HPDE6-E6E7 (cell line): ENCODE measurements at regions not wholly inside any gene's neighbourhood (a gene's known extent, or its start where the extent isn't known, plus 50 kb on each side); places are given as distances from the start of the nearest gene placed in this dataset.

ENCODE experiments used
- DNase-seq: peaks from one replicate; pipeline ENCODE4 v3.0.0; 2011; ENCODE audit warnings: missing footprints; ENCODE audit errors: extremely low spot score

DNA sequence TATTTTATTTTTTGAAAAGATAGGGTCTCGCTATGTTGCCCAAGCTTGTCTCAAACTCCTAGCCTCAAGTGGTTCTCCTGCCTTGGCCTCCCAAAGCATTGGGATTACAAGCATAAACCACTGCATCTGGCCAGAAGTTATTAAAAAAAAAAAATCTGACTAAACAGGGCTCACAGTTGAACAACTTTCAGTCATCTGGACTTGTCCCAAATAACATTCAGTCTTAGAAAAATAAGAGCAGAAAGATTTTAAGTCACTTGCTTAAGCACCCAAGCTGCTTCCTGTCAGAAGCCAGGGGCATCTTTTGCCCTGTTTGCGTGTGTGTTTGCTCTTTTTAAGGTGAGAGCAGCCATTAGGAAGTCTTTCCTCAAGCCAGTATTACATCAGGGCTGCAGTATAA lies 286.8 kb downstream of the LMO4 start:
- no peak for DNase-seq

DNA sequence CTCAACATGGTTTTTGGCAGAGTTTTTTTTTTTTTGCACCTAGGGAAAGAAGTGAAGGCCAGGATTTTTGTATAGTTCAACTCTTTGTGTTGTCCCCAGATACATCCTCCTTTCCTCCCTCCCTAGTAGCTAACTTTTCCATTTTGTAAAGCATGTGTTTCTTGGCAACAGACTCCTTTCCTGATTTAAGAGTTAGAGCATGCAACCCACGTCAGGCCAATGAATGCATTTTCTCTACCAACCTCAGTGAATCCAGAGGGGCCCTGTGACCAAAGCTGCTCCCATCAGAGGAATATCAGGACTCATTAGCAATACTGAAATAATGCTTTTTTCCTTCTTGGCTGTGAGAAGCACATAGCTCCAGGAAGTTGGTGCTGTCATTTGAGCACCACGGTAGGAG lies 287.2 kb downstream of the LMO4 start:
- no peak for DNase-seq

DNA sequence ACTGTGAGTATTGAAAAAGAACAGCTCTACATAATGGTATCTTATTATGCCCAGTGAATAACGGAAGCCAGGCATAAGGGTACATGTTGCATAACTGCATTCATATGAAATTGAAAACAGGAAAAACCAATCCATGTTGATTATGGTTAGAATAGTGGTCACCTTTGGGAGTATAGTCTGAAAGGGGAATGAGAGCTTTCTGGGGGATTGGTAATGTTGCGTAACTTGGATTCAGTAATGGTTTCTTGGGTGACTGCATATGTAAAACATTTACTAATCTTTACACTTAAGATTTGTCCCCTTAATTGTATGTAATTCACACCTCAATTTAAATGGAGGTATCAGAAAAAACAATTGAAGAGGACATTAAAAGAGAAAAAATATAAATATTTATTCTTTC lies 292.1 kb downstream of the LMO4 start:
- no peak for DNase-seq

DNA sequence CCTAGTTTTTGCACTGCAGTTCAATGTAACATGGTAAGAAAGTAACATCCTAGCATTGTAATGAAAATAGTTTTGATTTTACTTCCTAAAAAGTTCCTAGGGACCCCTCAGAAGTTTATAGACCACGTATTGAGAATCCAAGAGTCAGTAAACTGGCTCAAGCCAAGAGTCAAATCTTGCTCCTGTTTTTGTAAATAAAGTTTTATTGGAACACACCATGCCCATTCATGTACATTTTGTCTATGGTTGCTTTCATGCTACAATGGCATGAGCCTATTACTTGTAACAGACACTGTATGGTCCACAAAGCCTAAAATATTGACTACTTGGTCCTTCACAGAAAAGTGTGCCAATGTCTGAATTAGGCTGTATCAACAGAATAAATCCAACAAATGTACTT lies 301.0 kb downstream of the LMO4 start:
- no peak for DNase-seq

DNA sequence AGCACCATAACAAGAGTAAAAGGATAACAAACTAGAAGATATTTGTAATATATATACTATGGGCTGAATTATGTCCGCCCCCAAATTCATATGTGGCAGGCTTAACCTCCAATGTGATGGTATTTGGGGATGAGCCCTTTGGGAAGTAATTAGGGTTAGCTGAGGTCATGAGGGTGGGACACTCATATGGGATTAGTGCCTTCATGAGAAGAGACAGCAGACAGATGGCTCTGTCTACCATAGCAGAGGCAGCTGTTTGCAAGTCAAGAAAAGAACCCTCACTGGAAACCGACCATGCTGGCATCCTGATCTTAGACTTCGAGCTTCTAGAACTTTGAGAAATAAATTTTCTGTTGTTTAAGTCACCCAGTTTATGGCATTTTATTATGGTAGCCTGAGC lies 303.6 kb downstream of the LMO4 start:
- no peak for DNase-seq

DNA sequence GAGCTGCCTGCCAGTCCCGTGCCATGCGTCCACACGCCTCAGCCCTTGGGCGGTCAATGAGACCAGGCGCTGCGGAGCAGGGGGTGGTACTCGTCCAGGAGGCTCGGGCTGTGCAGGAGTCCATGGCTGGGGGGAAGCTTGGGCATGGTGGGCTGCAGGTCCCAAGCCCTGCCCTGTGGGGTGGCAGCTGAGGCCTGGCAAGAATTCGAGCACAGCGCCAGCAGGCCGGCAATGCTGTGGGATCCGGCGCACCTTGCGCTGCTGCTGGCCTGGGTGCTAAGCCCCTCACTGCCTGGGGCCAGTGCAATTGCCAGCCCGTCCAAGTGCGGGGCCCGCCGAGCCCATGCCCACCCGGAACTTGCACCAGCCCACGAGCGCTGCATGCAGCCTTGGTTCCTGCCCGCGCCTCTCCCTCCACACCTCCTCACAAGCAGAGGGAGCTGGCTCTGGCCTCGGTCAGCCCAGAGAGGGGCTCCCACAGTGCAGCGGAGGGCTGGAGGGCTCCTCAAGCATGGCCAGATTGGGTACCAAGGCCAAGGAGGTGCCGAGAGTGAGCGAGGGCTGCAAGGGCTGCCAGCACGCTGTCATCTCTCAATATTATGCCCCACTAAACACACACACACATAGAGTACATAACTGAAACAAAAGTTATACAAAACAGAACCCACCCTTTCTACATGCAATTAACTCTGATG lies 307.7 kb downstream of the LMO4 start:
- no peak for DNase-seq

DNA sequence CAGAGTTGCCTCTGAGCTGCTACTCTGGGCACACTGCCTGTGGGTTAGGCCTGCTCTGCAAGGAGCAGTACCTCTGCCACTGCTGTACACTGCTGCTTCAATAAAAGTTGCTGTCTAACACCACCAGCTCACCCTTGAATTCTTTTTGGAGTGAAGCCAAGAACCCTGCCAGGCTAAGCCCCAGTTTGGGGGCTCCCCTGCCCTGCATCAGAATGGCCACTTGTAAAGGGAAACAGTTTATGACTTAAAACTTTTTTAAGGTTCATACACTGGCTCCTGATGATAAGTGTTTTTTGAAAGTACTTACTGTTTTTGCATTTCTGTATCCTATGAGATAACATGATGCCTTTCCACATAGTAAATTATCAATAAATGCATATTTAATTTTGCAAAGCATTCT lies 310.0 kb downstream of the LMO4 start:
- DNase-seq: no peak

DNA sequence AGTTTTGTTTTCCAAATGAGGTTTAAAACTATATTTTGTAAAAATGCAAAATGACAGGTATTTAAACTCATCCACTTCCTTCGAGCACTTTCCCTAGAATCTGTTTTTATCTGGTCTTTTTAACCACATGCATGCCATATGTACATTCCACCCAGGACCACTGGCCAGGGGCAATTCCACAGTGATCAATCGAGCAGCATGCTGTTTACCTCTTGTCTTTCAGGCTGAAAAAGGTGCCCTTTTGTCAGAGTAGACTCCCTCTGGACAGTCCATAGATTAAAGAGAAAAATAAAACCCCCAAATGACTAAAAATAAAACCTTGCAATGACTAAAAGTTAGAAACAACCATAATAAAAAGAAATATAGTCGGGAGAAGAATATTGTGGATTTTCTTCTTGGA lies 313.3 kb downstream of the LMO4 start:
- DNase-seq: no peak

DNA sequence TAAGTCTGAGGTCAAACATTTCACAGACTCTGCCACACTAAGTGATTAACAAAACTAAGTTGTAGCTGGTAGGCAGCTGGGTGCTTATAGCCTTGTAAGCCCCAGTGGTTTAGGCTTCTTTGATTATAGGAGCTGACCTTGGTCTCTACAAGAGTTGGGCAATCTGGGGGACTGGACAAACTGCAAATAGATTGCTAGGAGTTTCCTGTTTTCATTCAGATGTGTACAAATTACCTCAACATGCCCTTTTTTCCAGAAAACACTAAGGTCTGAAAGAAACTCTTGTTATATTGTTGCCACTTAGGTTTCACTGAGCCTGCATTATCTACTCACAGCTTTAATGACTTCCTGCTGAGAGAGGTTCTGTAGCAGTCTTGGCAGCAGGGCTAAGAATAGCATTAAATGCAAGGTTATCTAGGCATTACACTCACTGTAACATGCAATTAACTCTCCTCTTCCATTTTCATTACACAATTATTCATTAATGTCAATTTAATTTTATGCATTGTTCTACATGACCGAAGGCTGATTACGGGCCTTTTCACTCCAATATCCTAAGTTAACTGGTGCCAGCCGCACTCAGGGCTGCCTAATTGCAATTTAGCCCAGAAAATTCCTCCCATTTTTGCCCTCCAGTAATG lies 314.0 kb downstream of the LMO4 start:
- no peak for DNase-seq

DNA sequence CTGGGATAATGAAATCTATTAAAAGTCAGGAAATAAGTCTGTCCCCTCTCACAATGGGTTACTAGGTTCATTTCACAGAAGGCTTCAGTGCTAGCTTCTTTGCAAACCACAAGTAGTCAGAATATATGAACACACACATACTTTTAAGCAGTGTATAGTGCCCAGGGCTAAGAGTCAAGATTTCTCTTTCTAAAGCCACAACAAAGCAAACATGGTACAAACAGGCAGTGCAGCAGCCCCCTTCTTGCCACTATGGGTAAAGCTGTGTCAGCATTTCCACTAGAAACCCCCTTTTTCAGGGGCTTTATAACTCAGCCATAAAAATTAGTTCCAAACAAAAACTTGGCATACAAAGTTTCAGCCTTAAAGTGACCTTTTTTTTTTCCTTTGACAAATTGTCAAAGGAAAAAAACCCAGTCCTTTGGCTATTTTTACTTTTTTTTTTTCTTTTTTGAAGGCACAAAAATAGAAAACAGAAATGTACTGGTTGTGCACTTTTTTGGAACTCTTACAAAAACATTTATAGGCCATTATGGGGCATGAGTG lies 315.4 kb downstream of the LMO4 start:
- no peak for DNase-seq

DNA sequence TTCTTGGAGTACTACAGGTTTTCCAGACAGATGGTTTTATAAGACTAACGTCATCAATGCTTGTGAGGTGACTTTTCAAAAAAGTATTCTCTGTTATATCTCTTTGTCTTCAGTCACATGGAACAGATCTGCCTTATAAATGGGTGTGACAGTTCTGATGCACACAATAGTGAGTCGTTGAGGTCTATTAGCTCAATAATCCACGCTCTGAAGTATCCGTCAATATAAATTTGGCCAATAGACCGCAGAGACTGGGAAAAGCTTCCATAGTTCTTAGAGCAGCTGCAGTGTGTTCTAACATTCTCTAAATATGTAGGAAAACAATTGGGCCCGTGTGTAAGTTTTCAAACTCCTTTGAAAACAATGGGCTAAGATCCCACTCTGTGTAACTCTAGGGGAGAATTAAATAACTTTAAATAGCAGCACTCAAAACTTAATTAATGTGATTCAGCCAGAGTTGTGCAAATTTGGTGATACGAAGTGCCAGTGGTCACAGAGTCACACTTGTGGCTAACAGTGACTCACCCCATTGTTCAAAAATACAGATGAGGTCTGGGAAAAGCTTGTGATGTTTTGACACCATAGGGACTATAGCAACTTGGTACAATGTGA lies 316.0 kb downstream of the LMO4 start:
- no peak for DNase-seq

DNA sequence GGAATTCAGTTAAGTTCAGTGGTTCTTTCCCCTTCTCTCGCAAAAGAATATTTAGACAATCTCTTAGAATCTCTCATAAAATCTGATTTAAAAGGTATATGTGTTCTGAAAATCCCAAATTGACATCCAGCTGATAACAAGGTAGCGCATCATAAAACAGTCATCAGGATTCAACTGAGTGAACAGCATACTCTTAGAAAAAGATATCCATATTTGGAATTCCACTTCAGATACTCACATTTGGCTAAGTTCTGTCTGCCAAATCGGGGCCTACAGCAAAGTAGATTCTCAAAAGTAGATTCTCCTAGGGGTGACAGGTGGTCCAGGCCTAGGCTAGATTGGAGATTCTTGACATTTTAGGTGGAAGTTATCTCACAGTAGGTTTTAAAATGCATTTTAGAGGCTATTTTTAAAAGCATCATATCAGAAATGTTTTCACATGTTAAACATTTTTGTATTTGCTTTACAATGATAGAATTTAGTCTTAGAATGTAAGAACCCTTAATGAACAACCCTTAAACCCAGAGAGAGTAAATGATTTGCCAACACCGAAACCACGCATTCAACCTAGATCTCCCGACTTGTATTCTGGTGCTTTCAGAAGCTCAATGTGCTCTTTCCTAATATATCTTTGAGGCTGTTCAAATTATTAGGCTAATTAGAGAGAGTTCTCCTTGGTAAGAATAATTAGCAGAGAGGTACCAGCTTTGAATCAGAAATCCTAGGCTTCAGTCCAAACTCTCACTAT lies 318.9 kb downstream of the LMO4 start:
- DNase-seq: no peak

DNA sequence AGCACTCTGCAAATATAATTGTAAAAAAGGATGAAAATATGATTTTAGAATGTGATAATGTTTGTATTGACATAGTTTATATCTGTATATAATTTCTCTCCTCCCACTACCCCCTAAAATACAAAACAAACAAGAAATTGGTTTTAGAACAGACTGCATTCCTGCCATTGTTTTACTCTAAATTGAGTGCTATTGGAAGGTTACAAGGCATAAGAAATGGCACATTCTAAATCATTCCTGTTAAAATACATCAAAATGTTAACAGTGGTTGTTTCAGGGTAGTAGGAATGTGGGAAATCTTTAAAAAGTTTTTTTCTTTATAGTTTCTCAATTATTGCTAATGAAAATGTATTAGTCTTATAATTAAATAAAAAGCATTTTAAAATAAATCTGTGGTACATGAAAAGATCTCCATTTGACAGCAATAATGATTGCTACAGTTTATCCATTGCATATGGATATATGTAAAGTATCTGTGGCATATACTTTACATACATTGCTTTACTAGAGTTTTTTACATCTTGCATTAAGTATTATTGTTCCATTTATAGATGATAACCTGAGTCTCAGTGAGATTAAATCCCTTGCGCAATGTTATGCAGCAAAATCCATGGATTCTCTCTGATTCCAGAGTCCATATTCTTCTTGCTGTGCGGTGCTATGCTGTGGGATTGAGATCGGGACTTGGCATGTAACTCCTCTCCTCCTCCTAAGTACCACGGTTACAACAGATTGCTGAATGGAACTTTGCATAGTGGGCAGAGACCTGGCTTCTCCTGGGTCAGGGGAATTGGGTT lies 319.8 kb downstream of the LMO4 start:
- no peak for DNase-seq

DNA sequence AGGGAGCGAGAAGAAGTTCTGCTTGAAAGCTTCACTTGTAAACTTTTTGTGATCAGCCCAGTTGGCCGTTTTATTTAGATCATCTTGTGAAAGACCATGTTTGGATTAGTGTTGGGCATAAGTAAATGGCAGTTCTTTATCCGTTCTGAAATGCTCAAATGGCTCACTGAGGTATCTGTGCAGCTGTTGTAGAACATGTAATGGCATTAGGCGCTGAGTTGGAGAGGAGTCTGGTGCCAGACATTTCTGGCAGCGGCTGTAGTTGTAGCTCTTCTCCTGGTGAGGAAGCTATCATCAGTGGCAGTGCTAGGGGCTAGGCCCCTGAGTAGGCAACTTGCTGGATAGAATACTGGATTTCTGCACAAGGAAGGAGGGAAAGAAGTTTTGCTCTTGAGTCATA lies 321.6 kb downstream of the LMO4 start:
- DNase-seq: no peak

DNA sequence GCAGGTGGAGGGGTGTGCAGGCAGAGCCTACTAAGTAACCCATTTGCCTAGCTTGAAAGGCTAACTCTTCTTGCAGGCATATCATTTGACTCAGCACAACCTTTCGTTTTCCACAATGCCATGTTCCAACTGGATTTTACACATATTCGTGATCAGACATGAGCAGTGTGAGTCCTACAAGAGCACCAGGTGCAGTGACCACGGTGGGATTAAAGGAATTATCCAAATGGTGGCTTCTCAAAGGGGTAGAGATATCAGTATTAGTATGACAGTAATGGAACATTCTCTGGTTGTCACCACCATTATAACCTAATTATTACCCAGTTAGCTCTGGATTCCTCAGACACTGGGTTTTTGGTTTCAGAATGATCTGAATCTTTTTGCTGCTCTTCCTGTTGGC lies 323.5 kb downstream of the LMO4 start:
- DNase-seq: no peak

DNA sequence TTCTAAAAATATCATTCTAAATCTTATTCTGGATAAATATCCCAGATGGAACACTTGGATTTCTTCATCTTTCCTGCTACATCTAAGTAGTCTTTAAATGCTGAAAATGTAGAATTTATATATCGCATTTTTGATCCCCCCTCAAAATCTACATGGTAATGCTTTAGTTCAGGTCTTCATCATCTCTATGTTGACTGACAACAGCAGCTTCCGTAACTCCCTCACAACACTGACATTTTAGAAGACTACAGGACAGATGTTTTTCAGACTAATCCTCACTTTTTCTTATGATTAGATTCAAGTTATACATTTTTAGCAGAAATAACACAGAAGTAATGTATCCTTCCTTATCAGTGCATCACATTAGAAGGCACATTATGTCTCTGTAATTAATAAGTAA lies 336.5 kb downstream of the LMO4 start:
- DNase-seq: no peak

DNA sequence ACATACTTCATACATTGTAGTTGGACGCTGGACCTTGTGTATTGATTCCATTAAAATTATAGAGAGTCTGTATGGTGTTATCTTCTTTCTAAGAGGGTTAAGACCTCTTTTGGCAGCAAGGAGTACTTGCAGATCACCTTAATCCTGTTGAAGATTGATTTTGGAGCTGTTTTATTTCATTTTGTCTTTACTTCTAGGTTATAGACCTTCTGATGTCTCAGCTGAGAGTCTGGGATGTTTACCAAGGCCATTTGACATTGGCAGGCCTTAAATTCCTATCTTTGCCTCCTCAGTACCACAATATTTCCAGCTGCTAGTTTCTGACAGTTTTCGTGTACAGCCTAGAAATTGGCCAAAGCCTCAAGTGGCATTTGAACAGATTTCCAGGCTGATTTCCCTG lies 338.0 kb downstream of the LMO4 start:
- no peak for DNase-seq

DNA sequence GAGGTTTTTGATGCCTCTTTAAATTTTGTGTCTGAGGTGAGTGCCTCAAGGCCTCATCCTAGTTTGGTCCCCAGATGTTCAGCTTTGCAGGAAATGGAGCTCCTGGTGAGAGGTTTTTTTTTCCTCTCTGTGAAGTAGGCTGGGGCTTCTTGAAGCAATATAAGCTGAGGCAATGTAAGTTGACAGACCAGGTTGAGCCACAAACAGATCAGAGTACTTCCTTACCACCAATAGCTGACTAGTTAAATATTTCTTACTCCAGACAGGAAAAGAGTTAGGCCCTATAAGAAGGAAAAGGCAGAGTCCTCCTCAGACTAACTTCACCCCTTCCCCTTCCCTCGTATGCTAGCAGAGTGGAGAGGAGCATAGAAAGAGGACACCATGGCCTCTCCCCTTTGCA lies 341.0 kb downstream of the LMO4 start:
- DNase-seq: no peak

DNA sequence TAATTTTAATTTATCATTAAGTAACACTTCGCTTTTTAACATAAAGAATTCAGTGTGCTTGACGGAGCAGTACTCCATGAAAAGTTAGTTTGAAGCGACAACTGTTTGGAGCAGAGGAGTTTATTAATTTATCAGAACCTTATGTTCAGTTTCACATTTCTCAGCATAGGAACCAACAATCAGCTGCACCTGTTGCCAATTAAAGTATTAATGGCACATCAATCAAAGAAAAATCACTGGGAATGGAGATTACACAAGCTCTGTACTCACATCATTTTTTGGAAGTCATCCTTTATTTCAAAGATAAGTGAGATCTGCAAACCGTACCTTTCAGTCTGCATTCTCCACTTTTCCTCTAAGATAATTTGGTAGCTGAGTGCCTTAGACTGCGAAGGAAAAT lies 344.6 kb downstream of the LMO4 start:
- DNase-seq: no peak

DNA sequence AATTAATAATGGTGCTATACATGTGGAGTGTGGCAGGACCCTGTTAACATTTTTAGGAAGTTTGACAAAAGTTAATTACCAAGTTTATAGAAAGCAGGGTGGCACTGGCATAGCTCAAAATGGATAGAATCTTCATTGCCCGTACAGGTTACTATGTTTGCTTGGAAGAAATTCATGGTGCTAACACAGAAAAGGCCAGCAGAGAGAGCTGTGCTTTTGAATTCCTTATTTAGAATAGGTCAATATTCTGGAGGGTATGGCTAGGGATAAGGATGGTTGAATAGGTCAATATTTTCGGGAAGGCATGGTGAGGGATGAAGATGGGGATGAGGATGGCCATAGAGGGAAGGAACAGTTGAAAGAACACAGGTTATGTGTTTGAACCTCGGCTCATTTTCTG lies 345.1 kb downstream of the LMO4 start:
- no peak for DNase-seq

DNA sequence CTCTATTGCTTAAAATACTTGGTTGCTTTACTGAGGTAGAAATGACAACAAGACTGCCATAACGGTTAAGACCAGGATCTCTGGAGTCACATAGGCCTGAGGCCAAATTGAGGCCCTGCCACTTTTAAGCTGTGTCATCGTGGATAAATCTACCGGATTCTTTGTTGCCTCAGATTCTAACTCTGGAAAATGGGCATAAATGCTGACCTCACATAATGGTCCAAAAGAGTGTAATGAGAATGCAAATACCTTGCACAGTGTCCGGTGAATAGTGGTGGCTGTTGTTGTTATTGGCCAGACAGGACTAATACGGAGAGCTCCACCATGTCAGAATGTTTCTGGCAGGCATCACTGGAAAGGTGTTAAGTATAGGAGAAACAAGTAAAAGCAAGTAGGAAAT lies 346.1 kb downstream of the LMO4 start:
- DNase-seq: no peak

DNA sequence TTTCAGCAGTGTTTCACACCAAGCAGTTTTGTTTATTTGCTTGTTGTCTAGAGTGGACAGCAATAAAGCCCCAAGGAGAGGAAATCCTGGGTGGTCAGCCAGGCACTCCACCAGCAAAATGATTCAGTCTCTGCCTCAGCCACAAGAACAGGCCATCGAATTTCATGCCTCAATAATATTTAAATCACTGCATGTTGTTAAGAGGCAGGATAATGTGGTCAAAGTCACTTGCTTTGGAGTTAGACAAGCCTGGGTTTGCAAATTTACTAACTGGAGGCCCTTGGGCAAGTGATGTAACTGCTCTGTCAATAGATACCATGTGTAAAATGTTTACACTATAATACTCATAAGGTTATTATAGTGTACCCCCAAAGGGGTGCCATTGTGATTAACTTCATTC lies 349.6 kb downstream of the LMO4 start:
- DNase-seq: no peak
